ENCODE measurements at regions not wholly inside any gene's neighbourhood (a gene's known extent, or its start where the extent isn't known, plus 50 kb on each side); places are given as distances from the start of the nearest gene placed in this dataset.

DNA sequence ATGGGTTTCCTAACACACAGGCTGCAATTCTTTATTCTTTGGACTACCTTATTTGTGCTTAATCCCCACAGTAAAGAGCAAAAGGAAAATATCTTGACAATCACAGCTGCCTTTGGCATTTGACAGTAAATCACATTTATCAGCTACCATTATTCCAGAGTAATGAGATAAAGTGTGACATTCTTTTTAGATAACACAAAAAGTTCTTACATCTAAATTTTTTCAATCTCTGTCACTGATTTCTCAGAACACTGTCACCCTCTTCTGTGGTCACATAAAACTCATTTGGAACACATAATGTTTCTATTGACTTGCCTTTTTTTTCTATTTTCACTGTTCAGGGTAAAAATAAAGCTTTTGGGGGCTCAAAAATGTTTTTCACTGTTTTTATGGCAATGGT lies 484.6 kb downstream of the LTN1 start:
- TF ChIP-seq, protein P1, sequence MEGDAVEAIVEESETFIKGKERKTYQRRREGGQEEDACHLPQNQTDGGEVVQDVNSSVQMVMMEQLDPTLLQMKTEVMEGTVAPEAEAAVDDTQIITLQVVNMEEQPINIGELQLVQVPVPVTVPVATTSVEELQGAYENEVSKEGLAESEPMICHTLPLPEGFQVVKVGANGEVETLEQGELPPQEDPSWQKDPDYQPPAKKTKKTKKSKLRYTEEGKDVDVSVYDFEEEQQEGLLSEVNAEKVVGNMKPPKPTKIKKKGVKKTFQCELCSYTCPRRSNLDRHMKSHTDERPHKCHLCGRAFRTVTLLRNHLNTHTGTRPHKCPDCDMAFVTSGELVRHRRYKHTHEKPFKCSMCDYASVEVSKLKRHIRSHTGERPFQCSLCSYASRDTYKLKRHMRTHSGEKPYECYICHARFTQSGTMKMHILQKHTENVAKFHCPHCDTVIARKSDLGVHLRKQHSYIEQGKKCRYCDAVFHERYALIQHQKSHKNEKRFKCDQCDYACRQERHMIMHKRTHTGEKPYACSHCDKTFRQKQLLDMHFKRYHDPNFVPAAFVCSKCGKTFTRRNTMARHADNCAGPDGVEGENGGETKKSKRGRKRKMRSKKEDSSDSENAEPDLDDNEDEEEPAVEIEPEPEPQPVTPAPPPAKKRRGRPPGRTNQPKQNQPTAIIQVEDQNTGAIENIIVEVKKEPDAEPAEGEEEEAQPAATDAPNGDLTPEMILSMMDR (IDR thresholded peaks at IDR 0.05), result no peak
- TF ChIP-seq POLR2A (IDR thresholded peaks at IDR 0.05) (no peak), EP300 (IDR thresholded peaks at IDR 0.05) (no peak)
